ENCODE measurements at regions not wholly inside any gene's neighbourhood (a gene's known extent, or its start where the extent isn't known, plus 50 kb on each side); places are given as distances from the start of the nearest gene placed in this dataset.

GRCh38 chr4:85168234-85168834 is 201.8 kb upstream of the WDFY3 start:
- Histone ChIP-seq H3K9me3 (ENCODE audit: control insufficient read depth, low read depth, low read length) (no peaks in the 10 kb centered on the region), H3K23ac (ENCODE audit: insufficient read length, low read depth, low read length) (no peak overlapping the region), H2BK120ac (ENCODE audit: low read depth, low read length, poor library complexity, severe bottlenecking) (no peak overlapping the region), H3K4me1 (ENCODE audit: insufficient read depth, low read length) (peaks cover 2% of the 10 kb centered on the region; the same call in 1 of the 2 replicates), H2BK15ac (ENCODE audit: low read depth, low read length) (no peak overlapping the region), H3K18ac (ENCODE audit: insufficient read length, low read depth, low read length) (no peak overlapping the region), H3K23me2 (ENCODE audit: insufficient read length, low read depth, low read length, poor library complexity, severe bottlenecking) (no peaks in the 10 kb centered on the region), H4K20me1 (ENCODE audit: control insufficient read depth, insufficient read depth, insufficient read length) (no peaks in the 10 kb centered on the region), H3K27ac (ENCODE audit: insufficient read length, low read depth, low read length) (no peak overlapping the region), H2BK5ac (ENCODE audit: insufficient read length, low read length) (no peak overlapping the region), H2AFZ (ENCODE audit: low read length) (no peak overlapping the region), H4K8ac (replicated peaks; ENCODE audit: insufficient read length, low read depth, low read length) (no peak overlapping the region), H2BK12ac (ENCODE audit: insufficient read length, low read depth, low read length) (no peak overlapping the region), H3K14ac (ENCODE audit: insufficient read depth, low read length) (no peak overlapping the region), H3K79me1 (ENCODE audit: insufficient read depth, low read depth, low read length, poor library complexity, severe bottlenecking) (no peaks in the 10 kb centered on the region), H3K9ac (ENCODE audit: extremely low read depth, insufficient read length, low read length) (no peak overlapping the region), H2BK20ac (ENCODE audit: low read depth, low read length, poor library complexity, severe bottlenecking) (no peak overlapping the region), H4K91ac (ENCODE audit: insufficient read length, low read depth, low read length) (no peak overlapping the region), H3K27me3 (ENCODE audit: insufficient read depth, low read length) (no peaks in the 10 kb centered on the region), H3K4ac (ENCODE audit: low read depth, low read length) (no peak overlapping the region), H3T11ph (ENCODE audit: low read length) (no peak overlapping the region), H3K56ac (ENCODE audit: insufficient read length, low read depth, low read length) (no peak overlapping the region), H4K5ac (ENCODE audit: insufficient read length, low read depth, low read length) (no peak overlapping the region), H3K4me2 (ENCODE audit: insufficient read depth, insufficient read length, low read length) (no peak overlapping the region), H3K79me2 (ENCODE audit: insufficient read depth, low read length) (no peaks in the 10 kb centered on the region), H2AK5ac (ENCODE audit: insufficient read length, low read length) (no peak overlapping the region)
- TF ChIP-seq, protein P1, sequence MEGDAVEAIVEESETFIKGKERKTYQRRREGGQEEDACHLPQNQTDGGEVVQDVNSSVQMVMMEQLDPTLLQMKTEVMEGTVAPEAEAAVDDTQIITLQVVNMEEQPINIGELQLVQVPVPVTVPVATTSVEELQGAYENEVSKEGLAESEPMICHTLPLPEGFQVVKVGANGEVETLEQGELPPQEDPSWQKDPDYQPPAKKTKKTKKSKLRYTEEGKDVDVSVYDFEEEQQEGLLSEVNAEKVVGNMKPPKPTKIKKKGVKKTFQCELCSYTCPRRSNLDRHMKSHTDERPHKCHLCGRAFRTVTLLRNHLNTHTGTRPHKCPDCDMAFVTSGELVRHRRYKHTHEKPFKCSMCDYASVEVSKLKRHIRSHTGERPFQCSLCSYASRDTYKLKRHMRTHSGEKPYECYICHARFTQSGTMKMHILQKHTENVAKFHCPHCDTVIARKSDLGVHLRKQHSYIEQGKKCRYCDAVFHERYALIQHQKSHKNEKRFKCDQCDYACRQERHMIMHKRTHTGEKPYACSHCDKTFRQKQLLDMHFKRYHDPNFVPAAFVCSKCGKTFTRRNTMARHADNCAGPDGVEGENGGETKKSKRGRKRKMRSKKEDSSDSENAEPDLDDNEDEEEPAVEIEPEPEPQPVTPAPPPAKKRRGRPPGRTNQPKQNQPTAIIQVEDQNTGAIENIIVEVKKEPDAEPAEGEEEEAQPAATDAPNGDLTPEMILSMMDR (conservative IDR thresholded peaks at IDR 0.05): no peak
- Mint-ChIP-seq H3K9me3 (peaks cover 3 to 4% of the 10 kb centered on the region in 2 experiments; a peak in 4 of 5 replicates), H3K27ac (no peak overlapping the region), H3K4me3 (no peak overlapping the region), H3K36me3 (ENCODE audit: insufficient read depth in 1 of 3, low read depth in 3 of 3) (peaks cover 1 to 5% (median 2%) of the 10 kb centered on the region in 3 experiments; a peak in 3 of 7 replicates), H3K27me3 (ENCODE audit: low read depth) (no peaks in the 10 kb centered on the region; the same call in 1 of the 2 replicates), H3K4me1 (peaks cover 0 to 5% of the 10 kb centered on the region in 2 experiments; a peak in 1 of 4 replicates)
- no peak for DNase-seq

Measured in H9 (cell line).